GM21717 (cell line): ENCODE measurements at regions not wholly inside any gene's neighbourhood (a gene's known extent, or its start where the extent isn't known, plus 50 kb on each side); places are given as distances from the start of the nearest gene placed in this dataset.
"Not testable (repeated sequence)": the region's sequence is repeated elsewhere in the genome, so short reads cannot be mapped to it uniquely, and the experiment has no call there.

ENCODE experiments used
- ATAC-seq: cut with Tn5 transposase; IDR thresholded peaks from one replicate; pipeline ENCODE4 v1.9.1; 2021; ENCODE audit warnings: mild to moderate bottlenecking, moderate library complexity; ENCODE audit not compliant: unreplicated experiment

DNA sequence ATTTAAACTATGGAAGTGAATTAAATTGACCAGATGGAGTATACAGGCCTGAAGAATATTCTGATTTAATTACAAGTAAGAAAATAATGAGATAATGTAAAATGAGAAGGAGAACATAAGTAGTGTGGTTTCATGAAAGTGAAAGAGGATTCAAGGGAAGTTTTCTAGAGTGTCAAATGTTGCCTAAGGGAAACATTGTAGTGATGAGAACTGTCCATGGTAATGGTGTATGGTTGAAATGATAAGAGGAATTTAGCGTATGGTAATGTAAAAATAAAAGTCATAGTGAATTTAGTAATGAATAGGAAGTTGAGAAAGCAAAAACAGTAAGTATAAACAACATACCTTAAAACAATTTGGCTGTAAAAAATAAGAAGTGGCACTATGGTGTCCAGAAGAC lies 1954.6 kb upstream of the FLRT2 start:
- ATAC-seq = no peak

DNA sequence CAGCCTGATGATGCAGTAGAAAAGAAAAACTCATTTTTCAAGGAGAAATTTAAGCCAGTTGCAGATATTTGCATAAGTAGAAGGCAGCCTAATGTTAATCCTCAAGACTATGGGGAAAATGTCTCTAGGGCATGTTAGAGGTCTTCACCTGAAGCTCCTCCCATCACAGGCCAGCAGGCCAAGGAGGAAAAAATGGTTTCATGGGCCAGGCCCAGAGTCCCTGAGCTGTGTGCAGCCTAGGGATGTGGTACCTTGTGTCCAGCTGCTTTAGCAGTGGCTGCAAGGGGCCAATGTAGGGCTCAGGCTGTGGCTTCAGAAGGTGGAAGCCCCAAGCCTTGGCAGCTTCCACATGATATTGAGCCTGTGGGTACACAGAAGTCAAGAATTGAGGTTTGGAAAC lies 1946.7 kb upstream of the FLRT2 start:
- ATAC-seq = no peak

DNA sequence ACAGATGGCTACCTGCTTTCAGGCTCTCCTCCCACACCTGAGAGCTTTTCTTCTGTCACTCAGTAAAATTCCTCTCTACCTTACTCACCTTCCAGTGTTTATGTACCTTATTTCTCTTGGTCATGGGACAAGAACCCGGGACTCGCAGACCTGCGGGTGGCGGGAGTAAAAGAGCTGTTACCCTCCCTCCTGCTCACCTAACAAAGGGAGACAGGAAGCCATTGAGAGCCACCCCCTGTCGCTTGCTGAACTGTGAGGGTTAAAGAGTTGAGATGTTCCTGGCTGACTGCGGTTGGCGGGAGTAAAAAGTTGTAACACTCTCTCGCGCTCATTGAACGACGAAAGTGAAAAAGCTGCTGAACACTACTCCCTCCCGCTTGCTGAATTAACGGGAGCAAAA lies 1935.1 kb upstream of the FLRT2 start:
- no peak for ATAC-seq

DNA sequence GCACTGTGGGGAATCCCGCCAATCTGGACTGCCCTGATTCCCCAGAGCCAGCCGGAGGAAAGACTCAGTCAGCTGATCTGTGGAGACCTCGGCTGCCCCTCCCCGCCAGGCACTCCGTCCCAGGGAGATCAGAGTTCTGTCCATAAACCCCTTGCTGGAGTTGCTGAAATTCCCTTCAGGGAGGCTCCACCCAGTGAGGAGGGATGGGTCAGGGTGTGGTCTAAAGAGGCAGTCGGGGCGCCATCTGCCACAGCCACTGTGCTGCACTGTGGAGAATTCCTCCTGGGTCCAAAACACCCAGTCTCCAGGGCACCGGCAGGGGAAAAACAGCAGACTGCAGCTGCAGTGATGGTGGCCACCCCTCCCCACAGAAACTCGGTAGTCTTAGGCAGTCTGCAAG lies 1922.3 kb upstream of the FLRT2 start:
- no peak for ATAC-seq

DNA sequence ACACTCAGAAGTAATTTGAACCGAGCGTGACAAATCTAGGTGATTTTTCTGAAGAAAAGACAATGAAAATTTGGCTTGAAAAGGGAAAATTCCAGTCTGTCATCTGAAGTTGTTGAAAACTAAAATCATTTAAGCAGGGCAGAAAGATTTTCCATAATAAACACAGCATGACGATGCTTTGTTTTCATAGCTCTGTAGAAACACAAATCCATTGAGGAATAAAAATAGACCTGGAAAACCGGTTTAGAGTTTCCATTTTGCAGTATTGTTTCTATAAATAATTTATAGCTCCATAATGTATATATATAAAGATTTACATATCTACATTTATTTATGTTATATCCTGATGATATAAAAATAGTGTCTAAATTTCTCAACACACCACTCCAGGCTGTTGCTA lies 1918.5 kb upstream of the FLRT2 start:
- no peak for ATAC-seq

DNA sequence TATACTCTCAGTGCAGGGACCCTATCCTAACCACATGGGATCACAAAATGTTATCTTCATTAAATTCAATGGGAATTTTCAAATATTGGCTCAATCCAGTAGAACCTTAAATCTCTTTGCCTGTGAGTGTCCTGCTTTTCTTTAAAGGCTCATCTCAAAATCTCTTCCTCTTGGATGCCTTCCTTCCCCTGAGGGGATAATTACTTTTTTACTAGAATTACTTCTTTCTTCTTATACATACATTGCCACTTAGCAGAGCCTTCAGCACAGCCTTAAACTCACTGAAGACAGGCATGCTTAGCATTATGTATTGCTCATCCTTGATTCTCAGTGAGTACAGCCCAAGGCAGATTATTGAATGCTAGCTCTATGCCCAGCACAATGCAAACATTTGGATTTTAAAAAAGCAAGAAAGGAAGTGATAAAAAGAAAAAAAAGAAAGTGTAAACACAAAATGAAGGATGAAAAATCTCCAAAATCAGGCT lies 1918.0 kb upstream of the FLRT2 start:
- ATAC-seq = no peak

DNA sequence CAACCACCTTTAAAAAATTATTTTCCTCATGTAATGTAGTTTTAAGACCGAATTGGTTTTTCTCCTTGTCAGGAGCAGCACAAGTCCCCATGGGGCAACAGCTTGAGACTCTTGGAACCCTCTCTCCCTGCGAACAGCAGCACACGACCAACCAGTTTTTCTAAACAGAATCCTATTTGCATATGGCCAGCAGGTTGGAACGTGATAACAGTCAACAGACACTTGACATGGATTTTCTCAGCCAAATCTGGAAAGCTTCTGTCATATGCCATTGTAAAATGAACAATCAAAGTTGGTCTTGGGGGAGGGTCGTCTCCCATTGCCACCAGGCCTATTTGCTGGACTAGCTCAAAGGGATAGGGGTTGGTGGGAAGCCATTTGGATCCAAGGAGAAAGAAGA lies 1915.0 kb upstream of the FLRT2 start:
- ATAC-seq = no peak

DNA sequence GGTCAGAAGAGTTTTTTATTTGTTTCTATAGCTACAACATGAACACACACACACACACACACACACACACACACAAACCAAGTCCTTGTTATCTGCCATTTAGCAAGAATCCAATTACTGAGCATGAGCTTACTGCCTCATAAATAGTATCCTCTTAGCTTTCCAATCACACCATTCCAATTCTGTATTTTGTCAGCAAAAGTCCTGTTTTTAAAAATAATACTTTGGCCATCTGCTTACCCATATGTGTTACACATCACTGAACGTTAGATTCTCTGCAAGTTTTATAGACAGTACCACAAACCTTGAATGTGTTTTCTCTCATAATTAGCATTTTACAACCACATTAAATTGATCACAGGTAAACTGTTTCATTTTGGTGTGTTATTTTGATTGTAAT lies 1905.4 kb upstream of the FLRT2 start:
- ATAC-seq = no peak

DNA sequence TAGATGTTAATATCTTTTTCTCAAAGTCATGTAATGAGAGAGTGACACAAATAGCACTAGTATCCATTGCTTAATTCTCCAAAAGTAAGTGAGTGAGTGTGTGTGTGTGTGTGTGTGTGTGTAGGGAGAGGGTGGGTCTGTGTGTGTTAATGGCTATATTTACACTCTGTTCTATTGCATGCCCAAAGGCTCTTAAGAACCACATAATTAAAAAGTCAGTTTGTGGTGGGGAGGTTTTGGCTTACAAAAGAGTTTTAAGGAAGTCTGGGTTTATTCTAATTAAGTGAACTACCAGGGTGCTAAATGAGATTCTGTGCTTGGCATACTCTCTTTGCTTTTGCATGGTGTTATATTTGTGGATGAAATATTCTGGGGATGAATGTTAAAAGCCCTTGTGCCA lies 1897.6 kb upstream of the FLRT2 start:
- ATAC-seq = no peak

DNA sequence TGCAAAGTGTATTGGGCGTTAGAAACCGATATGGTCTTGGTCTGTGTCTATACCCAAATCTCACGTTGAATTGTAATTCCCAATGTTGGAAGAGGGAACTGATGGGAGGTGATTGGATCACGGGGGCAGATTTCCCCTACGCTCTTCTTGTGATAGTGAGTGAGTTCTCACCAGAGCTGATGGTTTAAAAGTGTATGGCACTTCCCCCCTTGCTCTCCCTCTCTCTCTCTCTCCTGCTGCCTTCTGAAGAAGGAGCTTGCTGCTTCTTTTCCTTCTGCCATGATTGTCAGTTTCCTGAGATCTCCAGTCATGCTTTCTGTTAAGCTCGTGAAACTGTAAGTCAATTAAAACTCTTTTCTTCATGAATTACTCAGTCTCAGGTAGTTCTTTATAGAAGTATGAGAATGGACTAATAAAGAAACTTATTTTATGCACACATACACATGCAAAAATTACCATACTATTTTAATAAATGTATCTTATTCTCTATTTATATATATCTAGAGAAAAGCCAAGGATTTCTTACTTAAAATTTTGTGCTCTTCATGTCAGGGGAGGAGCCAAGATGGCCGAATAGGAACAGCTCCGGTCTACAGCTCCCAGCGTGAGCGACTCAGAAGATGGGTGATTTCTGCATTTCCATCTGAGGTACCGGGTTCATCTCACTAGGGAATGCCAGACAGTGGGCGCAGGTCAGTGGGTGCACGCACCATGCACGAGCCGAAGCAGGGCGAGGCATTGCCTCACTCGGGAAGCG lies 1891.0 kb upstream of the FLRT2 start:
- no peak for ATAC-seq

DNA sequence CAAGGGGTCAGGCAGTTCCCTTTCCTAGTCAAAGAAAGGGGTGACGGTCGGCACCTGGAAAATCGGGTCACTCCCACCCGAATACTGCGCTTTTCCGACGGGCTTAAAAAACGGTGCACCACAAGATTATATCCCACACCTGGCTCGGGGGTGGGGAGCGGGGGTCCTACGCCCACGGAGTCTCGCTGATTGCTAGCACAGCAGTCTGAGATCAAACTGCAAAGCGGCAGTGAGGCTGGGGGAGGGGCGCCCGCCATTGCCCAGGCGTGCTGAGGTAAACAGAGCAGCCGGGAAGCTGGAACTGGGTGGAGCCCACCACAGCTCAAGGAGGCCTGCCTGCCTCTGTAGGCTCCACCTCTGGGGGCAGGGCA lies 1890.5 kb upstream of the FLRT2 start:
- ATAC-seq = not testable (repeated sequence)

DNA sequence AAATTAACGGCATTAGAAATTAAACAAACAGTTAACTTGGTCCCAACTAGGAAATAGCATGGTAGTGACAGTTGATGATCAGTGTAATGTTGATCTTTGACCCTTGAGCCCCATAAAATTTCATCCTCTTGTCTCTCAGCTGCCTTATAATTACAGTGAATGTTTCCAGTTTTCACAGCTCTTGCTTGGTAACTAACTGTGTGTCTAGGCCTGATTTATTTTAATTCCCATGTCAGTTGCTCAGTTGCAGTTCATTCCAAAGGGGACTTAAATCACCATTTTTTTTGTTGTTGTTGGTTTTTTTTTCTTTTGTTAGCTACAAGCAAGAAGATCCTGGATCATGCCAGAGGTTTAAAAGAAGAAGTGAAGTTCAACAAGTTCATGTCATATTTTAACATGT lies 1883.7 kb upstream of the FLRT2 start:
- no peak for ATAC-seq

DNA sequence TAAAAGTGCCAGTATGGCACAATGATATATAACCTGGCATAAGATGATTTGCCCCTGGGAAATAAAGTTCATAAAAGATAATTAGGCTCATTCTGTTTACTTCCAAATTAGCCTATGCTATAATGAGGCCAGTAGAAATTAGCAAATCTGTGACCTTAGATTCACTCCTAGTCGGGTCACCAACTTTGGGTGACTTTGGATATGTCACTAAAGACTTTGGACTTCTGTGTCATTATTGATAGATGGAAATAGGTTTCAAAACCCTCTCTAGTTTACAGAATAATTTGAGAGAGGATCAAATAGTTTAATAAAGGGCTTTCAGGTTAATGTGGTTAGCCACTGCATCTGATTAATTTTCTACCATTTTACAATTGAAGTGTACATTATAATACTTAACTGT lies 1869.3 kb upstream of the FLRT2 start:
- no peak for ATAC-seq

DNA sequence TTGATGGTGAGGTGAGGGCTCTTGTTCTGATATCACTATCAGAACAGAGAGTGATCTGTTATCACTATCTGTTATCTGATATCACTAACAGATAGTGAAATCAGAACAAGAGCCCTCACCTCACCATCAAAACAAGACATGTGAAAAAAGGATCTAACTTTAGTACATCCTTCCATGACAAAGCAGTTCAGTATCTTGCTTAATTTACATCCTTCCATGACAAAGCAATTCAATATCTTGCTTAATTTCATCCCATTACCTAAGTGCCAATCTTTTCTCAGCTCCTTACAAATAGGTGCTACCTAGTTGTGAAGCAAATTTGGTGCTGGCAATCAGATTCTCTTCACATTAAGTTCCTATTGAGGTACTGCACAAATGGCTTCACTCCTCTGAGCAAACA lies 1865.6 kb upstream of the FLRT2 start:
- no peak for ATAC-seq

DNA sequence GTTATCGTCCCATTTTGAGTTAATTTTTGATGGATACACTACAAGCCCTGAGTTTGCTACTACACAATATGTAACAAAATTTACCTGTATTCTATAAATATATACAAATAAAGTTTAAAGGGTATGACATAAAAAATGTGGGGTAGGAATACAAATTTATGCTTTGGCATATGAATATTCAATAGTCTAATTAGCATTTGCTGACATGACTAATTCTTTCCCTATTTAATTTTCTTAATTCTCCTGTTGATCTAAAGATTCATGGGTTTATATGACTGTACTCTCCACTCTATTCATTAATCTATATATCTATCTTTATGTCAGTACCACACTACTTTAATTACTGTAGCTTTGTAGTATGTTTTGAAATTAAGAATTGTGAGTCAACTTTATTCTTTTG lies 1840.7 kb upstream of the FLRT2 start:
- ATAC-seq = no peak

DNA sequence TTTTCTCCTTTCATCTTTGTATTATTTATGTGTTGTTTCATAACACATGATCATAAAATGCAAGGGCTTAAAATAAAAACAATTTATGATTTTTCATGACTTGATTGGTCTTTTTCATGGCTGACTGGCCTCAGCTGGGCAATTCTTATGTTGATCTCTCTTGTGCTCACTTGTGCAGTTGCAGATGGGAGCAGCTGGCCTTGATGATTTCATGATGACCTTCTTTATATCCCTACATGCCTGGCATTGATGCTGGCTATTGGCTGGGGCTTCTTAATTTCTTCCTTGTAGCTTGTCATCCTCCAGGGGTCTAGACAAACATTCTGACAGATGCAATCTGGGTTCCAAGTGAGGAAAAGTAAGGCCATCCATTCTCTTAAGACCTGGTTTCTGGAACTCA lies 1832.8 kb upstream of the FLRT2 start:
- no peak for ATAC-seq

DNA sequence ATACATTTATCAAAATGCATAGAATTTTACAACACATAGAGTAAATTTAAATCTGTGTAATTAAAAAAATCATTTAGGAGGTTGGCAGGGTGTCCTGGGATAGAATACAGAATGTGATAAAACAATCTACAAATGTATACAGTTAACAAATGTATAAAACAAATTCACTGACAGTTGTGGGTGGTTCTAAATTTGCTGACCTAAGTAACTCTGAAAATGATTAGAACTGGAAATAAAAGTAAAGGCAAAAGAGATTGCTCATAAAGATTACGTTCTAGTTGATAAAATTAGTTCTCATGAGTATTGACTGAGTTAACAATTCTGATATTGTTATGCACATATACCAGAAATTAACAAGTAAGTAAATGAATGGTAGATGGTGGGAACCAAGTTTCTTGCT lies 1827.3 kb upstream of the FLRT2 start:
- no peak for ATAC-seq

DNA sequence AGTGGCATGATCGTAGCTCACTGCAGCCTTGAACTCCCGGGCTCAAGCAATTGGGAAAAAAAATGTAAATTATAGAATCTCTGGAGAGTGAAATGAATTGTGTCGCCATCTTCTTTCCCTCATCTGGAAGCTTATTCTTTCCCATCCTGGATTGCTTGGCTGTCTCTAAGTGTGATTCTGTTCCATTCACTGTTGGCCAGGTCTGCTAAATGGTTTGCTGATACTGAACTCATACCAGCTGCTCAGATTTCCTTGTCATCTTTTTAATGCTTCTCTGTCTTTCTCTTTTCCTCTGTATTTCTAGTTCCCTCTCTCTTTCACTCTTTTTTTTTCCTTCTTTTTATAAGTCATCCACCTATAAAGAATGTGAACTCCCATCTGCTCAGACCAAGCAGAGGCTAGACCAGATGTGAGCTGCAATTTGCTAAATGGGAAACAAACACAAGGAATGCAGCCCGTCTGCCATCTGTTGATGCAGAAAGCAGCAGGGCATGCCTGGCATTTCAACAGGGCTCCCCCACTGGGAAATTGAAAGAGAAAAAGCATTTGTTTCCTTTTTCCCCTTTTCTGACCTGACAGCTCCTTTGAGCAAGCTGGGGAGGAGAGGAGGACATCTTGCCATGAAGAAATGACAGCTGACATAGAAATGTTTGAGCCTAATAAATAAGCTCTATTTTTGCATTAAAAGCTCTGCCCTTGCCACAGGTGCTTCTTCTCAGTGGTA lies 1823.6 kb upstream of the FLRT2 start:
- no peak for ATAC-seq

DNA sequence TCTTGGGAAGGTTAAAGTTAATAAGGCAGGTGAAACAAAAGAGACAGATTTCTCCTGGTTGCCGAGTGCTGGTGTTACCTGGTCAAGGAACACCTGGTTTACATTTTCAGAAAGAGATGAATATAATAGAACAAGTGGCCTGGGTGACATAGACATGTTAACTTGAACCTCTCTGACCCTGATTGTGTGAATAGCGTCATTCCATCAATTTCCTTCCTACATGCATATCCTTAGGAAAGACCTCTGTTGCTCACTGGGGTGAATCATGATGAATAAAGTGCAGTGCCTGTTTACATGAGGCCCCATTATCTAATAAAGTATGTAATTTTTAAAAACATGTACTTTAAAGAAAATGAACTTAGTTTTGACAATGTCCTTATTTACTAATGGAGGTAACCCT lies 1822.9 kb upstream of the FLRT2 start:
- no peak for ATAC-seq

DNA sequence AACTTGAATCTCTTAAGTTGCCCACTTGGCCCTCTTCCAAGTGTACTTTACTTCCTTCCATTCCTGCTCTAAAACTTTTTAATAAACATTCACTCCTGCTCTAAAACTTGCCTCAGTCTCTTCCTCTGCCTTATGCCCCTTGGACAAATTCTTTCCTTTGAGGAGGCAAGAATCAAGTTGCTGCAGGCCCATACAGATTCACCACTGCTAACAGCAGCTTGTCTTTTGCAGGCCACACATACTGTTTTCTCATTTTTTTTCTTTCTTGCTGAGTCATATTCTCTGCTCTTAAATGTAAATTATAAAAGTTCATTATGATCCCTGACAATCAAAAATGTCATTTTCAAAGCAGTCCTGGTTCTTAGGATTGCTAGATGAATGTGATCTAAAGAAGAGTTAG lies 1820.8 kb upstream of the FLRT2 start:
- ATAC-seq = no peak

DNA sequence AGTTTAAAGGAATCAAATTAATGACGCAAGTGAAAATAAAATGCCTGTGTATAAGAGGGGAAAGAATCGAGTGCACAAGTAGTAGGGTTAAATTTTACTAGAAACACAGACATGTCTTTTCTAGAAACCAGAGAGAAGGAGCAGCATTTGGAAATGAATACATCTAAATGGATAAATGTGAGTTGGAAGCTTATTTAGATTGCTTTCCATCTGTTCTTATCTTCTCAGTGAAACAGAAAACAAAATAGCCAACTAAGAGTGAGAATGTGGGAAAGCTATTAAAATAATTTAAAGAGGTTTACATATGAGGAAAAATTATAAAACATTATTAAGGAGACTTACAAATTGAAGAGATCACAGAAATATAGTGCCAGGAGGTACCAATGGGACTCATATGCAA lies 1818.9 kb upstream of the FLRT2 start:
- no peak for ATAC-seq

DNA sequence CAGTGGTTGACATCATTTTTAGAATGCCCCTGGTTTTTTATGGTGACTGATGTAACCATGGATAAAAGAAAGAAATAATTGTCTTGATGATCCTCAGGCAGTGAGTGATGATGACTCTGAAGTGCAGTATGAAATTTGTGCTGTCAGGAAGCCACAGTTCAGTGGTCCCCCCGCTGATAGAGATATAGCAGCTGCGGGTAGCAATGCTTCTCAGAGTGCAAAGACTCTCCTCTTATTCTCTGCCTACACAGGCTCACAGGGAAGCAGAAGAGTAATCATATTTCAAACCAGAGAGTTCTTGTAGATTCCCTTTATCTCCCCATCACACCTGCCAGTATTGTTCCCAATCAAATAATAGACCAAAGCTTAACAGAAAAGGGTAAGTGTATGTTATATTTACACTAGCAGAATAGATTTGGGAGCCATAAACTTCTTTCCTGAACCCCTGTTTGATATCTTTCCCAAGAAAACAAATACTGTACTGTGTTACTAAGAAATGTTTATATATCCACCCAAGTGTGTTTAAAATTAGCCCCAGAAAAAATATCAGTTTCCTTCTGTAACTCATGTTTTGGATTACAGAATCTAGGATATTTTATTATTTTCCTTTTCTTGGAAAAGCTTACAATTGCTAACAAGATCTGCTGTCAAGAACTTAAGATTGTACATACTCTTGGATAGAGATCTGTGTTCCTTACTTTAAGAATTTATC lies 1817.4 kb upstream of the FLRT2 start:
- ATAC-seq = no peak
